GM12874 (cell line): ENCODE measurements at regions not wholly inside any gene's neighbourhood (a gene's known extent, or its start where the extent isn't known, plus 50 kb on each side); places are given as distances from the start of the nearest gene placed in this dataset.

Experiments
- CTCF ChIP-seq: IDR thresholded peaks from 2 replicates; pipeline ENCODE4 v1.5.1; 2011; ENCODE audit warnings: low read depth, mild to moderate bottlenecking, control low read depth, low read length, moderate library complexity; ENCODE audit not compliant: insufficient read depth

GRCh38 chr4:23355258-23355657, 534.6 kb downstream of the PPARGC1A start:
- no peak for TF ChIP-seq CTCF

GRCh38 chr4:23353200-23353599, 536.6 kb downstream of the PPARGC1A start:
- TF ChIP-seq CTCF, result no peak

- TF ChIP-seq CTCF, result no peak
Measured at GRCh38 chr4:23348789-23349498, 540.9 kb downstream of the PPARGC1A start.

GRCh38 chr4:23337292-23337691, 552.6 kb downstream of the PPARGC1A start:
- TF ChIP-seq CTCF, result no peak

- TF ChIP-seq CTCF, result no peak
Measured at GRCh38 chr4:23333946-23334878, 555.6 kb downstream of the PPARGC1A start.

GRCh38 chr4:23333556-23333945, 556.3 kb downstream of the PPARGC1A start:
- no peak for TF ChIP-seq CTCF

GRCh38 chr4:23332313-23332712, 557.5 kb downstream of the PPARGC1A start:
- TF ChIP-seq CTCF, result no peak
